HG02970 (cell line): ENCODE measurements at regions not wholly inside any gene's neighbourhood (a gene's known extent, or its start where the extent isn't known, plus 50 kb on each side); places are given as distances from the start of the nearest gene placed in this dataset.

ENCODE experiments used
- ATAC-seq: cut with Tn5 transposase; IDR thresholded peaks from one replicate; pipeline ENCODE4 v1.9.1; 2021; ENCODE audit warnings: mild to moderate bottlenecking, moderate library complexity, moderate number of reproducible peaks; ENCODE audit not compliant: unreplicated experiment, low FRiP score

DNA sequence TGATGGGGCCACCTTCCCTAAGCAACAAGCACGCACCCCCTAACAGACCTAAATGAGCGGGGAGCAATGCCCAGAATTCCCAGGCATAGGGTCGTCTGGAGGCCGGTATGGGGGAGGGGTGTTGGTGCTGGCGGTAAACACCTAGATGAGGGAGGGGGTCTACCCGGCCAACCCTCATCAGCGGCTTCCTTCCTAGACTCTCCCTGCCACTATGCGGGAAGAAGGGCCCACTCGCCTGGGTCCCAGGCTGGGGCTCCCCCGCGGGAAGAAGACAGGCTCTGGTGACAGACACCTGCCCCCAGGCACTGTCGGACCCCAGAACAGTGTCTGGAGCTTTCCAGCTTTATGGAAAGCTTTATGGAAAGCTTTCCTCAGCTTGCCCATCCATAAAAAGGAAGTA, 519.0 kb upstream of the SEMA6A start:
- no peak for ATAC-seq

DNA sequence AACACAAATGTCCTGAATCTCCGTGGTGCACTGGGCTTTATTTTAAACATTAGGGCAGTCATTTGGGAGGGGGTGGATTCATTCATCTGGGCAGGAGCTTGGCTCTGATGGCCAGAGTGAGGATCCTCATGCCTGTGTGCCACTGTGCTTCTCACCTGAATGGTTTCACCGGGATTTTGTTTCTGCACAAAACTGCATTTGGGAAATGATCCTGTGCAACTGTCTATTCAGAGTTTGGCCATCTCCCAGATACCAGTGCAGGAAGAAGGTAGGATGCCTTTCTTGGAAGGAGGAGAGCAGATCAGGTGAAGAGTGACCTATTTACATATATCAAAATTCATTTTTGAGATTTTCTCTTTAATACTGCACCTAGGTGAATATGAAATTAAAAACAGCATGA, 514.4 kb upstream of the SEMA6A start:
- no peak for ATAC-seq

DNA sequence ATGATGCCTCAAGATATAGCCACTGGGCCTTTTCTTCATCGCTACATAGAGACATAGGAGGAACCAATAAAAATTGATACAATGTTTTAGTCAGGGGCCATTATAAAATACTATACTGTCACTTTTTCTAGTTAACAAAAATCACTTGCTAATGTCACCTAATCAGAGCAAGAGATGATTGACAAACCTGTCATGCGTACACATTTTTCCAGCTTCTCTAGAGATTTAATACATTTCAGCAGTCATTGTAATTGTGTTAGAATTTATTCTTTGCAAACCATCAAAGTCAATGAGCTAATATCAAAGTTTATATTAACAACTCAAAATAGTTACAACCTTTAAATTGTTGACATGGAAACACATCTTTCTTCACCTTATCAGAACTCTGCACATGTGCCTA, 513.6 kb upstream of the SEMA6A start:
- ATAC-seq = no peak

DNA sequence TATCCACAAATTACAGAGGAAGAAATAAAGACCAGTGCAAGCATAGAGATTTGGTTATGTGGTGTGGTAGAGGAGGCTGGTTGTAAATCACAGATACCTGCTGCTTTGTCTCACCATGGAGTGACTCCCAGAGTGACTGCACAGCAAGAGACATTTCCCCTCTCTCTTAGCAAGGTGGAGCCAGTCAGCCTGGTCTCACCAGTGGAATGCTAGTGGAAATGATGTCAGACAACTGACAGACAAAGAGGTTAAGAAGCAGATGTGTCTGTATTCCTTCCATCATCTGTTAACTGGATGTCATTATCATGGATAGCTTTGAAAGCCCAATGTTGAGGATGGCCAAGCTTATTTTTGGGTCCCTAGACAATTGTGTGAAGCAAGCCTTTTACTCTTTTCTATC, 509.4 kb upstream of the SEMA6A start:
- ATAC-seq = no peak

DNA sequence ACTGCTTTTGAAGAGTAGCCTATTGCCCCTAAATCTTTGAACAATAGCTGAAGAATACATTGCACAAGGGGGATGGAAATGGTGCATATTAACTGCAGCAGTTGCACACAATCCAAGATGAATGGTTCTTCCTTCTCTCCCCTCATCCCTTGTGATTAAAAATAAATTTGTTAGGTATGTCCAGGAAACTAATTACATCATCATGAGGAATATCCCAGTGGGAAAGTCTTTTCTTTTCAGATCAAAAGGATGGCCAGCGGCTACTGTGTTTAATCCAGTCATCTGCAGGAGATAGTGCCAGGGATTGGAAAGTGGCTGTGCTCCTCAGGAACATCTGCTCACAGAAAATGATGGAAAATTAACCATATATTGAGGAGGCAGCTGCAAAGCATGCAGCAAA, 508.4 kb upstream of the SEMA6A start:
- ATAC-seq = no peak

DNA sequence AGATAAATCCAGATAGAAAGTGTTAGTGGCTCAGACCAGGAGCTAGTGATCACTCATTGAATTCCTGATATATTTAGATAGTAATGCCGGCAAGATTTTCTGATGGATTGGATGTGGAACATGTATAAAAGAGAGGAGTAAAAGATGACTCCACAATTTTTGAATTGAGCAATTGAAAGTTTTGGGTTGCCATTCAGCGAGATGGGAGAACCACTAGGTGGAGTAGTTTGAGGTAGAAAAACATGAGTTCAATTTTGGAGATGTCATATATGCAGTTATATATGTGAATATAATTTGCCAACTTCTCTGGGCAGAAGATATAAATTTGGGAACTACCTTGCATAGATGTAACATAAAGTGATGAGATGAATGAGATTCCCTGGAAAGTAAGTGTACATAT, 502.5 kb upstream of the SEMA6A start:
- ATAC-seq = no peak

DNA sequence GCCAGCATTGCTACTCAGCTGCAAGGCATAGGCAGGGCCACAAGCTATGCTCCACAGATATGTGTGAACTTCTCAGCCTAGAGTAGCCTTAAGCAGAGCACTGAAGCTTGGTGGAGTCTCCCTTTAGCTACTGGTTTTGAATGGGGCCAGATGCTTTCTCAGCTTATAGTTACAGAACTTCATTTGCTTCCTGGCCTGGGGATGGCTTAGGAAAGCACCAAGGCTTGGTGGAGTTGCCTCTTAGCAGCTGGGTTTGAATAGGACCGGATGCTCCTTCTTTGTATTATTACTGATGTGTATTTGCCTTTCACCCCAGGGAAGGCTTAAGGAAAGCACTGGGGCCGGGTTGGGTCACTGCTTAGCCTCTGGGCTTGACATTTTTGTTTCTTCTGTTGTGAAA, 497.8 kb upstream of the SEMA6A start:
- ATAC-seq = no peak

DNA sequence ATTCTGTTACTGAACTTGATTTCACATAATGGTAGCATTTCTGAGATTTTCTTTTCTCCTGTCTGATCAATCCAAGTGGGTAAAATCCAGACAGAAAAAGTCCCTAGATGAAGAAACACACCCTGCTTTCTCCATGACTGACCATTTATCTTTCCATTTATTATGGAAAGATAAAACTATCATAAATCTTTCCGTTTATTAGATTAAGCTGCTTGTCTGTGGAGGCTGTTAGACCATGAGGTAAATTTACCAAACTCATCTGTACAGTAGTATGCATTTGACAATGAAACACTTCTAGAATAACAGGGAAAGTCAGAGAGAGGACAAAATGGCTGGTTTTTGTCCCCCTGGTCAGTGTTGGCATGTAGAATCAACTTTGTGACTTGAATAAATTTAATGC, 491.2 kb upstream of the SEMA6A start:
- no peak for ATAC-seq

DNA sequence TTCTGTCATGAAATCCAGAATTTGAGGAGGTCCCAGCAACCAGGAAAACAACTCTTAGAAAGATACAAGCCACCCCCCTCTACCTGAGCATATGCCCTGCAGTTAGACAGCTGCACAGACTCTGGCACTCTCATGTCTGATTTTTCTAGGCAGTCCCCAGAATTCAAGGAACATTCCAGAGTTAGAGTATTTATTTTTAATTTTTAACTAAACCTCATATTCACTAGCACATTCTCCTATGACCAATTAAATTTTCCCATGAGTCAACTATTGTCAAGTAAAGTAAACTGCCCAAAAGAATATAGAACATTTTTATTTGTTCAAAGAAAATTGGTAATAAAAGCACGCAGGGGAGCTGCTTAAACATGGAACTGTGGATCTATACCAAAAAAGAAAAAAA, 490.5 kb upstream of the SEMA6A start:
- ATAC-seq = no peak

DNA sequence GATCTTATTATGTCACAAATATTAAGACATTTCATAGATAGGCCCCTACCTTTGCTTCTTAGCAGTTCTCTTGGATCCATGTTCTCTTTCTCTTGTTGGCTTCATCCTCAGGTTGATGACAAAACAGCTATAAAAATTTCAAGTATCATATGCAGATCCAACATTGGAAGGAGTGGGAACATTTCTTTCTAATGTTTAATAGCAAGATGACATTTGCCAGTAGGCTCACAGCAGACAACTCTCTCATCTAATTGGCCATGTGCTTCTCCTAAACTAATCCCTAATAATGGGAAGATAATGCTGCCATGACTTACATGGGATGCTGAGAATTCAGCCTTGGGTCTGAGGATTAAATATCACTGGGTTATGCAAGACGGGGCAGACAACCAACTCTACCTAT, 485.5 kb upstream of the SEMA6A start:
- ATAC-seq = no peak

DNA sequence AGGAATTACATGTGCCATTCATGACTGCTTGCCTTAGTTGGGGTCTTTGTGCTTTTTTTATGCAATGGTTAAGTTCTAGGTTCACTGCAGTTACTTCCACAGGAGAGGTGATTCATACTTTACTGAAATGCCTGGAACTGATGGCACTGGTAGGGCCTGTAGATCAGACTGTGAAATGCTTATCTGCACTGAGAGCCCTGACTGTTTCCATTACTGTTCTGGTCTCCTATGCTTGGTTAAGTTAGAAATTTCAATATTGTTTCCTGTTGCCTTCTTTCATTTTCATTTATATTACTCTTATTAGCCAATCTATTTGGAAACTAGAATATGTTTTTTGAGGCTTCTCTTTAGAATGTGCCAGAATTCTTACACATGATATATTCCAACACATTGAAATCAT, 484.1 kb upstream of the SEMA6A start:
- no peak for ATAC-seq

DNA sequence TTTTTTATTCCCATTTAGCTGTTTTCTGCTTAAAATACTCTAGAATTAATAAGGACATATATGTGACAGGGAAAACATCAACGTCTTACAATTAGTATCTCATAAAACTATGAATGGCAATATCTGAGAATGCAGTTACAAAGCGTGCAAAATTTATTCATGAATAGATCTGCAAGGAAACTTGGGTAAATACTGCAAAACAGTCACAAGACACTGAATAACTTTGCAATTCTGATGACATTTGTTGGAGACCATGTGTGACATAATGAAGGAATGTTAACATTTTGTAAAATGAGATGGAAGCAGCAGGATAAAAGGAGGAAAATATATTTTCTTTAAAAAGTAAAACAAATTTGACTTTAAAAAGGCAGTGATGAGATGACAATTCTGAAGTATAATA, 480.9 kb upstream of the SEMA6A start:
- ATAC-seq = no peak

DNA sequence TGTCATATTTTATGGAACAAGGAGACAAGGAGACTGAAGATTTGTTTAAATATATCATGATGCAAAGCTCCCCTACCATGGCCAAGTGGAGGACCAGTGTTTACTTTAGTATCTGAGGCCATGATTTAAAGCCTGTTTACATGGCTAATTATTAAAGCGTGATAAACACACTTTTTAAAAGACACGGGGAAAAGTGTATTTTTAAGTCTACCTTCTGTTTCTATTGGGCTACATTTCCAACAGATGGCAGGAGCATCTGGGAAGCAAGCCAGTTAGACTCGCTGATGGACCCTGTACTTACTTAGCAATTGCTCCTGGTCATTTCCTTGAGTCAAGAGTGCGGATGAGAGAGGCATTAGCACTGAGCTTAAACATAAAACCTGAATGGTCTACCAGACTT, 480.3 kb upstream of the SEMA6A start:
- no peak for ATAC-seq

DNA sequence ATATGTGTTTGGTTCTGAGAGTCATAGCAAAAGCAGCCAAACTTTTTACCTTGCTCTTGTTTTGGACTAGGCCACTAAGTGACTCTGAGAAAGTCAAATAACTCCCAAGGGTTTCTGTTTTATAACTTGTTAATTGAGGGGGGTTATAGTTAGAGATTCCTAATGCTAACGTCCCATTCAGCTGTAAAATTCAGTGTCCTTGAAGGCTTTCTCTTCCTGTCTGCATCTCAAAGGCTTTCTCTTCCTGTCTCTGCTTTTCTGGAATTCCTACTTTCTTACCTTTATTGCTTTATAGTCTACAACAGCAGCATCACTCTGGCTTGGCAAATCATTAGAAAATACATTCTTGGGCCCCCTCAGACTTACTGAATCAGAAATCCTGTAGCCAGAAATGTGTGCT, 479.5 kb upstream of the SEMA6A start:
- no peak for ATAC-seq

DNA sequence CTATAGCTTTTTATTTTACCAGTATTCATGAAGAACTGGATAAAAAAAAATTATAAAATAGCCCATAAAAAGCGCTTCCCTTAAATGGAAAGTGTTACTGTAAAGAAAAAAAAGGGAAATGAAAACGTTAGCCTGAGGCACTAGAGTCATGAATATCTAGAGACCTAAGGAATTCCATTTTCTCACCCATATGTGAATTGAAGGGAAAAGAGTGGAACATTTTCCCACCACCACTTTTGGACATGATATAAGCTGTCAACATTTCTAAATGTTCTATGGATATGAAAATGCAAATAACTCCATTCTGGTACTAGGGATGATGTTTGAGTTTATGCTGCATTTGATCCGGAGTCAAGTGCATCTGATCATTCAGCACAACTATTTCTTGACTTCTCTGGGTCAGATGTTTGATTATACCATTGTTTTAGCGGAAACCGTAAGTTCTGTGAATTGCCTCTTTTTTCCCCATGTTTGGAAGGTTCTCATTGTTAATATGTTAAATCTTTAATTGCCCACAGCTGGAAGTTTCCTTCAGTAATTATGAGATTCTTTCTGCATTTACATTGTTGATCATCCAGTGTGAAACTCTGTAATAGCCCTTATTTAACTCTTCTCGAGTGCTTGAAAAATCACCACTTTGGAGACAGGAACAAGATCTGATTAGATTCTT, 467.4 kb upstream of the SEMA6A start:
- ATAC-seq = no peak

DNA sequence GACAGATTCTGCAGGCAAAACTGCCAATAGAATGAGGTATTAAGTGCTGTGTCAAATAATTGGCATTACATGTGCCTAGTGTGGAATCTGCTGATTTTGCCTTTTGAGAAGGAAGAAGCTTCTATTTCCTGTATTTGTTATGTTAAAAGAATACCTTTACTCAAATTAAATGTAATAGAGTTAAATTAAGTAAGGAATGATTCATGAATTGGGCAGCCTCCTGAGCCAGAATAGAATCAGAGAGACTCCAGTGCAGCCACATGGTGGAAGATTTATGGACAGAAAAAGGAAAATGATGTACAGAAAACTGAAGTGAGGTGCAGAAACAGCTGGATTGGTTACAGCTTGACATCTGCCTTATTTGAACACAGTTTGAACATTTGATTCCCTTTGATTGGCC, 464.4 kb upstream of the SEMA6A start:
- ATAC-seq = no peak

DNA sequence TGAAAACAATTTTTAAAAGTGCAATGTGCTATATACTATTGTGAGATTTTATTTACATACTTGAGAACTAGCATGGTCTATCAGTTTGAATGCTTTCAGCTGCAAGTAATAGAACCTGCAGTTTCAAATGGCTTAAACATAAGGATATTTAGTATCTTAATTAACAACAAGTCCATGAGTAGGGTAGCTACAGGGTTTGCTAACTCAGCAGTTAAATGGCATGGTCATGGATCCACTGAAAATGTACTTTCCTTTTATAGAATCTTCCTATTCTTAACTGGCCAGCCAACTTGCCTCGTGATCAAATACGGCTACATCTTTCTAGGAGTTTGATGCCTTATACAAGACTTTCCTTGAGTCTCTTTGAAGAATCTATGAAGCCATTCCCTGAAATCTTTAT, 452.8 kb upstream of the SEMA6A start:
- ATAC-seq = no peak

DNA sequence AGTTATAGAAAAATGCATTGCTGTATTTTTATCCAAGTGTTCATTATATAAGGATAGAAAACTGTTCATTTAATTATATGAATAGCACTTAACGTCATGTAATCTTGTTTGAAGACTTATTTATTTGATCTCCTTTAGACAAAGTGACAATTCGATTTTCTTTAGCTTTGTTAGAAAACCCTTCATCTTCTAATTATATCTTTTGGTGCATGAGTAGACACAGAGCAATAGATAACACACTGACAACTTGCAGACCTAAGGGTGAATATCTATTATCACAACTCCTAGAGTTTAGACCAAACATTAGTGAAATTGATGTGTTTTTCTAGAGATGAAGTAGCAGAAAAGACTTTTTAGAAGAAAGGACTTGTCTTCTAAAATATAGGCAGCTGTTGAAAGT, 446.4 kb upstream of the SEMA6A start:
- ATAC-seq = no peak

DNA sequence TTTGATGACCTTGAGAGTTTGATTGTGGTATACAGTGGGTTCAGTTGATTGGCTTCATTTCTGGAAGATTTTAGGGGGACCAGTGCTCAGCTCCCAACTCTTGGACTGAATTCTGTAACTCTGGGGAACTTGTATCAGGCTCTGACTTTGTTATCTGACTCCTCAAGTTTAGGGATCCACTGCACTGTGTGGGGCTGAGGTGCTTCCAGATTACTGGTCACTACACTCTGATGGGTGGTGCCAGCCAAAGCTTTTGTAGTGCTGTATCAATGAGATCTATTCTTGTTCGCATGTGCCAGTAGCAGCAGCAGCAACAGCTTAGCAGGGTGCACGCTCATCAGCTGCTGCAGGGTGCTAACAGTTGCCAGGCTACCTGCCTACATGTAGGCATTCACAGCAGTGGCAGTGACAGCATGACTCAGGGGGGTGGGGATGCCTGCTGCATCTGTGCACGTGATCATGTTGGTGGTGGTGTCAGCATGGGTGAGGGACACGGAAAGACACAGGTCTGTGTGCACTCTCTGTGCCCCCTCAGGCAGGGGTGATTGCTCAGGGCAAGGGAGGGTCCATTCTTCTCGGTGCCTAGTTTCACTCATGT, 438.8 kb upstream of the SEMA6A start:
- no peak for ATAC-seq

DNA sequence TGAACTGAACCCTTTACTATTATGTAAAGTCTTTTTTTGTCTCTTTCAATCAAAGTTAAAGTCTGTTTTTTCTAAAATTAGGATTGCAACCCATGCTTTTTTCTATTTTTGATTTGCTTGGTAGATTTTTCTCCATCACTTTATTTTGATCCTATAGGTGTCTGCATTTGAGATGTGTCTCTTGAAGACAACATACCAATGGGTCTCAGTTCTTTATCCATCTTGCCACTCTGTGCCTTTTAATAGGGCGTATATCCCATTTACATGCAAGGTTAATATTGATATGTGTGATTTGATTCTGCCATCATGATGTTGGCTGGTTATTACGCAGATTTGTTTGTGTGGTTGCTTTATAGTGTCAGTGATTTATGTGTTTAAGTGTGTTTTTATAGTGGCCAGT, 436.0 kb upstream of the SEMA6A start:
- no peak for ATAC-seq

DNA sequence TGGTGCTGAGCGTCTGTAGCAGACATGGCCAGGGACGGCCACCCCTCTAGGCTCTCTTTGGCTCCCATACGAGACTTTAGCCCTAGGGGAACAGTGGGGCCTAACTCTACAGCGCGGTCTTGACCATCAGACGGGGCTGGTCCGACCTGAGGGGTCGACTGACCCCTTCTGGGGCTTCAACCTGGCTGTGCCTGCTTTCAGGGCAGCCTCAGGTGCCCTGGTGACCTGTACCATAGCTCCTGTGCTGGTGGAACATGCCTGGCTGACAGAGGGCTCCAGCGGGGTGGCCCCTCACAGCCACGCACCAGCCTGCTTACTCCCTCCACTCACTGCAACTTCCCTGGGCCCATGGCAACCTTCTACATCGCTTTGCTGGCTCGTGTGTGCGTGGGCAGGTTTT, 423.4 kb upstream of the SEMA6A start:
- ATAC-seq = no peak

DNA sequence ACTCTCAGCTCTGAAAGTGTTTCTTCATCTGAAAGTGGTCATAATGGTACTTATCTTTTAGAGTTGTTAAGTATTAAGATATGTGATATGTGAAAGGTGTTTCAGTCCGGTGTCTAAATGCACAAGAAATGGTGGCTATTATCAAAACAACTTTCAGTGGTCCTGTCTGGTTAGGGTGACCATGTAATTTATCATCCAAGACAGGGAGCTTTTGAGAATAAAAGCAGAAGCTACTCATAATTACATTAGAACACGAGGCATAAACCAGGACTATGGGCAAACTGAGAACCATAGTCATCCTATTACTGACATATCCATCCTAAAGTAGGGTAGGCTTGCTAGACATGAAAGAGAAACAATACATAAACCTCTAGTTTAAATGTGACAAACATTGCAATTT, 418.1 kb upstream of the SEMA6A start:
- no peak for ATAC-seq

DNA sequence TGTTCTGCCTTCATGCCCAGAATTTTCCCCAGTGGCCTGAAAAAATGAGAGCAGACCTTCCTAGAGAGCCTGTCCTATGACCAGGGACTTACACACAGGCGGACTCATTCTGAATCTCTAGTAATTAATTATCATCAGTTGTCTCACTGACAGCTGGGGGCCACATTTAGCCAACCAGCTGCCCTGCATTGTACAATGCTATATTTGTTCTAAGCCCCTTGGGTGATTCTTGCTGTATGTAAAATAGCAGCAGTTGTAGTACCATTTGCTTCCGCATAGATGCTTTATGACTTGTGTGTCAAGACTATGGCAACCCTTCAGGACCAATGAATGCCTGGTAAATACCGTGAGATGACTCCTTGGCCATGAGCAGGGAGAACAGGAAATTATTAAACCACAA, 415.4 kb upstream of the SEMA6A start:
- no peak for ATAC-seq
